ENCODE measurements at regions not wholly inside any gene's neighbourhood (a gene's known extent, or its start where the extent isn't known, plus 50 kb on each side); places are given as distances from the start of the nearest gene placed in this dataset.
"Not testable (repeated sequence)": the region's sequence is repeated elsewhere in the genome, so short reads cannot be mapped to it uniquely, and the experiment has no call there.

- 100% methylated on average over 1 of the region's 3 CpGs for WGBS (ENCODE audit: insufficient coverage)
Observed at GRCh38 chr4:126539771-126540170, 1093.0 kb upstream of the INTU start.

GRCh38 chr4:126541820-126542219, 1090.9 kb upstream of the INTU start:
- Histone ChIP-seq H3K27me3 (replicated peaks in 2 of 5; ENCODE audit: control insufficient read depth in 4 of 5, insufficient read depth in 5 of 5, low read length in 4 of 5) (no peaks in the 10 kb centered on the region), H3K36me3 (ENCODE audit: control insufficient read depth in 4 of 4, insufficient read depth in 4 of 4, low read length in 3 of 4) (no peaks in the 10 kb centered on the region), H3K4me1 (ENCODE audit: control extremely low read depth in 1 of 4, control insufficient read depth in 4 of 4, insufficient read depth in 4 of 4, low read length in 3 of 4) (no peaks in the 10 kb centered on the region), H3K27ac (ENCODE audit: insufficient read depth in 1 of 2, low read depth in 1 of 2, low read length in 2 of 2, poor library complexity in 1 of 2, severe bottlenecking in 2 of 2) (no peak overlapping the region), H3K9me3 (ENCODE audit: control extremely low read depth in 1 of 5, control insufficient read depth in 4 of 5, insufficient read depth in 2 of 5, low read depth in 1 of 5, low read length in 4 of 5) (peaks cover 0 to 1% (median 0%) of the 10 kb centered on the region in 5 experiments), H3K4me3 (ENCODE audit: control insufficient read depth in 1 of 7, extremely low read depth in 1 of 7, insufficient read depth in 4 of 7, low read depth in 2 of 7, low read length in 6 of 7) (no peak overlapping the region)
- ChIA-PET CTCF (interaction anchor here (1.5 kb wide), 1 partner anchor 90 kb away, joined by 4 read pairs; no protein-coding TSS in a partner anchor), POLR2A (no interaction called here)
- 83% methylated on average over 1 of the region's 2 CpGs for WGBS (ENCODE audit: insufficient coverage)
- no peak for DNase-seq

More at GRCh38 chr4:126539771-126540170, 1093.0 kb upstream of the INTU start:
- Histone ChIP-seq H3K36me3 (ENCODE audit: control insufficient read depth in 4 of 4, insufficient read depth in 4 of 4, low read length in 3 of 4) (no peaks in the 10 kb centered on the region), H3K27ac (ENCODE audit: insufficient read depth in 1 of 2, low read depth in 1 of 2, low read length in 2 of 2, poor library complexity in 1 of 2, severe bottlenecking in 2 of 2) (no peak overlapping the region), H3K9me3 (ENCODE audit: control extremely low read depth in 1 of 5, control insufficient read depth in 4 of 5, insufficient read depth in 2 of 5, low read depth in 1 of 5, low read length in 4 of 5) (peaks cover 0 to 1% (median 0%) of the 10 kb centered on the region in 5 experiments), H3K27me3 (replicated peaks in 2 of 5; ENCODE audit: control insufficient read depth in 4 of 5, insufficient read depth in 5 of 5, low read length in 4 of 5) (no peaks in the 10 kb centered on the region), H3K4me1 (ENCODE audit: control extremely low read depth in 1 of 4, control insufficient read depth in 4 of 4, insufficient read depth in 4 of 4, low read length in 3 of 4) (no peaks in the 10 kb centered on the region), H3K4me3 (ENCODE audit: control insufficient read depth in 1 of 7, extremely low read depth in 1 of 7, insufficient read depth in 4 of 7, low read depth in 2 of 7, low read length in 6 of 7) (no peak overlapping the region)
- CTCF ChIA-PET = no interaction called here
- POLR2A ChIA-PET = no interaction called here
- DNase-seq = no peak

GRCh38 chr4:126544276-126544675, 1088.5 kb upstream of the INTU start:
- no peaks in the 10 kb centered on the region for H3K4me1 ChIP-seq (ENCODE audit: control extremely low read depth in 1 of 4, control insufficient read depth in 4 of 4, insufficient read depth in 4 of 4, low read length in 3 of 4)
- no peak overlapping the region for H3K27ac ChIP-seq (ENCODE audit: insufficient read depth in 1 of 2, low read depth in 1 of 2, low read length in 2 of 2, poor library complexity in 1 of 2, severe bottlenecking in 2 of 2)
- ChIA-PET CTCF (no interaction called here), POLR2A (no interaction called here)
- H3K4me3 ChIP-seq (ENCODE audit: control insufficient read depth in 1 of 7, extremely low read depth in 1 of 7, insufficient read depth in 4 of 7, low read depth in 2 of 7, low read length in 6 of 7) = no peak overlapping the region
- DNase-seq = no peak
- no peaks in the 10 kb centered on the region for H3K9me3 ChIP-seq (ENCODE audit: control extremely low read depth in 1 of 5, control insufficient read depth in 4 of 5, insufficient read depth in 2 of 5, low read depth in 1 of 5, low read length in 4 of 5)
- no peaks in the 10 kb centered on the region for H3K36me3 ChIP-seq (ENCODE audit: control insufficient read depth in 4 of 4, insufficient read depth in 4 of 4, low read length in 3 of 4)
- 67% methylated on average over 4 of the region's 5 CpGs for WGBS (ENCODE audit: insufficient coverage)
- no peaks in the 10 kb centered on the region for H3K27me3 ChIP-seq (replicated peaks in 2 of 5; ENCODE audit: control insufficient read depth in 4 of 5, insufficient read depth in 5 of 5, low read length in 4 of 5)

GRCh38 chr4:126546197-126546596, 1086.6 kb upstream of the INTU start:
- CTCF ChIA-PET = not testable (repeated sequence)

GRCh38 chr4:126547352-126547751, 1085.4 kb upstream of the INTU start:
- no peak overlapping the region for H3K27ac ChIP-seq (ENCODE audit: insufficient read depth in 1 of 2, low read depth in 1 of 2, low read length in 2 of 2, poor library complexity in 1 of 2, severe bottlenecking in 2 of 2)
- ChIA-PET POLR2A (no interaction called here), CTCF (interaction anchor here (0.6 kb wide), 1 partner anchor 615 kb away, joined by 3 read pairs; no protein-coding TSS in a partner anchor)
- no peak for DNase-seq
- no peaks in the 10 kb centered on the region for H3K9me3 ChIP-seq (ENCODE audit: control extremely low read depth in 1 of 5, control insufficient read depth in 4 of 5, insufficient read depth in 2 of 5, low read depth in 1 of 5, low read length in 4 of 5)
- no peaks in the 10 kb centered on the region for H3K36me3 ChIP-seq (ENCODE audit: control insufficient read depth in 4 of 4, insufficient read depth in 4 of 4, low read length in 3 of 4)
- H3K27me3 ChIP-seq (replicated peaks in 2 of 5; ENCODE audit: control insufficient read depth in 4 of 5, insufficient read depth in 5 of 5, low read length in 4 of 5) = no peaks in the 10 kb centered on the region
- H3K4me1 ChIP-seq (ENCODE audit: control extremely low read depth in 1 of 4, control insufficient read depth in 4 of 4, insufficient read depth in 4 of 4, low read length in 3 of 4) = no peaks in the 10 kb centered on the region
- H3K4me3 ChIP-seq (ENCODE audit: control insufficient read depth in 1 of 7, extremely low read depth in 1 of 7, insufficient read depth in 4 of 7, low read depth in 2 of 7, low read length in 6 of 7) = no peak overlapping the region

More at GRCh38 chr4:126546197-126546596, 1086.6 kb upstream of the INTU start:
- H3K4me3 ChIP-seq (ENCODE audit: control insufficient read depth in 1 of 7, extremely low read depth in 1 of 7, insufficient read depth in 4 of 7, low read depth in 2 of 7, low read length in 6 of 7); H3K27me3 ChIP-seq (replicated peaks in 2 of 5; ENCODE audit: control insufficient read depth in 4 of 5, insufficient read depth in 5 of 5, low read length in 4 of 5); H3K36me3 ChIP-seq (ENCODE audit: control insufficient read depth in 4 of 4, insufficient read depth in 4 of 4, low read length in 3 of 4); H3K27ac ChIP-seq (ENCODE audit: insufficient read depth in 1 of 2, low read depth in 1 of 2, low read length in 2 of 2, poor library complexity in 1 of 2, severe bottlenecking in 2 of 2); POLR2A ChIA-PET; H3K4me1 ChIP-seq (ENCODE audit: control extremely low read depth in 1 of 4, control insufficient read depth in 4 of 4, insufficient read depth in 4 of 4, low read length in 3 of 4); H3K9me3 ChIP-seq (ENCODE audit: control extremely low read depth in 1 of 5, control insufficient read depth in 4 of 5, insufficient read depth in 2 of 5, low read depth in 1 of 5, low read length in 4 of 5); DNase-seq: not testable (repeated sequence)
- WGBS (ENCODE audit: insufficient coverage) = 98% methylated on average over 10 of the region's 10 CpGs

- Histone ChIP-seq H3K9me3 (ENCODE audit: control extremely low read depth in 1 of 5, control insufficient read depth in 4 of 5, insufficient read depth in 2 of 5, low read depth in 1 of 5, low read length in 4 of 5) (no peaks in the 10 kb centered on the region), H3K27me3 (replicated peaks in 2 of 5; ENCODE audit: control insufficient read depth in 4 of 5, insufficient read depth in 5 of 5, low read length in 4 of 5) (no peaks in the 10 kb centered on the region), H3K4me3 (ENCODE audit: control insufficient read depth in 1 of 7, extremely low read depth in 1 of 7, insufficient read depth in 4 of 7, low read depth in 2 of 7, low read length in 6 of 7) (no peak overlapping the region), H3K27ac (ENCODE audit: insufficient read depth in 1 of 2, low read depth in 1 of 2, low read length in 2 of 2, poor library complexity in 1 of 2, severe bottlenecking in 2 of 2) (no peak overlapping the region), H3K4me1 (ENCODE audit: control extremely low read depth in 1 of 4, control insufficient read depth in 4 of 4, insufficient read depth in 4 of 4, low read length in 3 of 4) (no peaks in the 10 kb centered on the region), H3K36me3 (ENCODE audit: control insufficient read depth in 4 of 4, insufficient read depth in 4 of 4, low read length in 3 of 4) (no peaks in the 10 kb centered on the region)
- ChIA-PET POLR2A (no interaction called here), CTCF (no interaction called here)
- DNase-seq = no peak
Observed at GRCh38 chr4:126548890-126549289, 1083.9 kb upstream of the INTU start.

- Histone ChIP-seq H3K27me3 (replicated peaks in 2 of 5; ENCODE audit: control insufficient read depth in 4 of 5, insufficient read depth in 5 of 5, low read length in 4 of 5) (no peaks in the 10 kb centered on the region), H3K4me3 (ENCODE audit: control insufficient read depth in 1 of 7, extremely low read depth in 1 of 7, insufficient read depth in 4 of 7, low read depth in 2 of 7, low read length in 6 of 7) (no peak overlapping the region), H3K36me3 (ENCODE audit: control insufficient read depth in 4 of 4, insufficient read depth in 4 of 4, low read length in 3 of 4) (no peaks in the 10 kb centered on the region), H3K9me3 (ENCODE audit: control extremely low read depth in 1 of 5, control insufficient read depth in 4 of 5, insufficient read depth in 2 of 5, low read depth in 1 of 5, low read length in 4 of 5) (no peaks in the 10 kb centered on the region), H3K27ac (ENCODE audit: insufficient read depth in 1 of 2, low read depth in 1 of 2, low read length in 2 of 2, poor library complexity in 1 of 2, severe bottlenecking in 2 of 2) (no peak overlapping the region), H3K4me1 (ENCODE audit: control extremely low read depth in 1 of 4, control insufficient read depth in 4 of 4, insufficient read depth in 4 of 4, low read length in 3 of 4) (no peaks in the 10 kb centered on the region)
- ChIA-PET CTCF (no interaction called here), POLR2A (no interaction called here)
- no peak for DNase-seq
- no CpG with 5 or more reads among the region's 1 CpG for WGBS (ENCODE audit: insufficient coverage)
Observed at GRCh38 chr4:126552321-126552720, 1080.4 kb upstream of the INTU start.
